Retina (tissue), 1 donor: ENCODE measurements at regions not wholly inside any gene's neighbourhood (a gene's known extent, or its start where the extent isn't known, plus 50 kb on each side); places are given as distances from the start of the nearest gene placed in this dataset.

Experiments used
- DNase-seq: peaks from one replicate; pipeline ENCODE4 v3.0.0-alpha.2; 2016

- no peak for DNase-seq
Observed at GRCh38 chr11:92386577-92386976, 162.0 kb downstream of the FAT3 start.

- no peak for DNase-seq
Observed at GRCh38 chr11:92387859-92388258, 163.2 kb downstream of the FAT3 start.

GRCh38 chr11:92388380-92388779 is 163.8 kb downstream of the FAT3 start:
- DNase-seq = no peak

- no peak for DNase-seq
Observed at GRCh38 chr11:92390783-92391182, 166.2 kb downstream of the FAT3 start.

GRCh38 chr11:92391364-92391763 is 166.7 kb downstream of the FAT3 start:
- no peak for DNase-seq

- no peak for DNase-seq
Observed at GRCh38 chr11:92391808-92392207, 167.2 kb downstream of the FAT3 start.

GRCh38 chr11:92393218-92393617 is 168.6 kb downstream of the FAT3 start:
- DNase-seq = peak; percentile 44

GRCh38 chr11:92396133-92396532 is 171.5 kb downstream of the FAT3 start:
- no peak for DNase-seq

- no peak for DNase-seq
Observed at GRCh38 chr11:92397221-92397755, 172.7 kb downstream of the FAT3 start.

- no peak for DNase-seq
Observed at GRCh38 chr11:92399705-92400104, 175.1 kb downstream of the FAT3 start.

- DNase-seq = no peak
Observed at GRCh38 chr11:92401520-92401919, 176.9 kb downstream of the FAT3 start.

GRCh38 chr11:92406472-92406871 is 181.9 kb downstream of the FAT3 start:
- DNase-seq = no peak

- DNase-seq = peak; percentile 49
Observed at GRCh38 chr11:92409355-92409754, 184.7 kb downstream of the FAT3 start.

- DNase-seq = no peak
Observed at GRCh38 chr11:92409956-92410355, 185.3 kb downstream of the FAT3 start.

- DNase-seq = no peak
Observed at GRCh38 chr11:92410526-92410925, 185.9 kb downstream of the FAT3 start.

- no peak for DNase-seq
Observed at GRCh38 chr11:92411431-92411830, 186.8 kb downstream of the FAT3 start.

GRCh38 chr11:92413757-92414513 is 189.3 kb downstream of the FAT3 start:
- no peak for DNase-seq

GRCh38 chr11:92416971-92417725 is 192.5 kb downstream of the FAT3 start:
- no peak for DNase-seq

- DNase-seq = no peak
Observed at GRCh38 chr11:92423115-92424034, 198.8 kb downstream of the FAT3 start.

- DNase-seq = no peak
Observed at GRCh38 chr11:92424281-92424680, 199.7 kb downstream of the FAT3 start.

GRCh38 chr11:92425127-92425526 is 200.5 kb downstream of the FAT3 start:
- no peak for DNase-seq

GRCh38 chr11:92432515-92432914 is 207.9 kb downstream of the FAT3 start:
- DNase-seq = no peak
